Gastroesophageal sphincter (tissue), 3 donors: ENCODE measurements at regions not wholly inside any gene's neighbourhood (a gene's known extent, or its start where the extent isn't known, plus 50 kb on each side); places are given as distances from the start of the nearest gene placed in this dataset.

Source experiments
- CTCF ChIP-seq, 4 experiments: fragments of 200-600 bp in 2 of 4; fragments of 450-650 bp in 2 of 4; sonication (generic) in 1 of 4; IDR thresholded peaks; one replicate each; pipeline ENCODE4 v1.5.1; 2017 to 2019; ENCODE audit warnings: antibody characterized with exemption in 4 of 4, mild to moderate bottlenecking in 2 of 4, moderate library complexity in 2 of 4
- EP300 ChIP-seq: sonication (generic); formaldehyde crosslinking; IDR thresholded peaks from one replicate; pipeline ENCODE4 v1.6.1; 2017; ENCODE audit warnings: antibody characterized with exemption, mild to moderate bottlenecking
- POLR2A ChIP-seq, 2 donors: fragments of 450-650 bp; IDR thresholded peaks; one replicate each; pipeline ENCODE4 v1.6.1; 2017; ENCODE audit warnings: antibody characterized with exemption in 2 of 2, mild to moderate bottlenecking in 2 of 2, moderate library complexity in 1 of 2
- POLR2AphosphoS5 ChIP-seq: sonication (generic); formaldehyde crosslinking; IDR thresholded peaks from one replicate; pipeline ENCODE4 v1.6.1; 2017; ENCODE audit warnings: antibody characterized with exemption

GRCh38 chr14:82710267-82710841, 1176.7 kb upstream of the SEL1L start:
- TF ChIP-seq CTCF (IDR thresholded peaks at IDR 0.05) (peak in 3 of 4 experiments; percentile 36 to 80 (median 40)), POLR2A (IDR thresholded peaks at IDR 0.05) (no peak), POLR2AphosphoS5 (no peak), EP300 (no peak)
